ENCODE measurements at regions not wholly inside any gene's neighbourhood (a gene's known extent, or its start where the extent isn't known, plus 50 kb on each side); places are given as distances from the start of the nearest gene placed in this dataset.

GRCh38 chr21:39046236-39046916 lies 136.9 kb downstream of the PSMG1 start:
- POLR2A ChIA-PET: no interaction called here
- CTCF ChIA-PET: no interaction called here
- no peak for DNase-seq (ENCODE audit: extremely low spot score)
- TF ChIP-seq, protein P1, sequence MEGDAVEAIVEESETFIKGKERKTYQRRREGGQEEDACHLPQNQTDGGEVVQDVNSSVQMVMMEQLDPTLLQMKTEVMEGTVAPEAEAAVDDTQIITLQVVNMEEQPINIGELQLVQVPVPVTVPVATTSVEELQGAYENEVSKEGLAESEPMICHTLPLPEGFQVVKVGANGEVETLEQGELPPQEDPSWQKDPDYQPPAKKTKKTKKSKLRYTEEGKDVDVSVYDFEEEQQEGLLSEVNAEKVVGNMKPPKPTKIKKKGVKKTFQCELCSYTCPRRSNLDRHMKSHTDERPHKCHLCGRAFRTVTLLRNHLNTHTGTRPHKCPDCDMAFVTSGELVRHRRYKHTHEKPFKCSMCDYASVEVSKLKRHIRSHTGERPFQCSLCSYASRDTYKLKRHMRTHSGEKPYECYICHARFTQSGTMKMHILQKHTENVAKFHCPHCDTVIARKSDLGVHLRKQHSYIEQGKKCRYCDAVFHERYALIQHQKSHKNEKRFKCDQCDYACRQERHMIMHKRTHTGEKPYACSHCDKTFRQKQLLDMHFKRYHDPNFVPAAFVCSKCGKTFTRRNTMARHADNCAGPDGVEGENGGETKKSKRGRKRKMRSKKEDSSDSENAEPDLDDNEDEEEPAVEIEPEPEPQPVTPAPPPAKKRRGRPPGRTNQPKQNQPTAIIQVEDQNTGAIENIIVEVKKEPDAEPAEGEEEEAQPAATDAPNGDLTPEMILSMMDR (IDR thresholded peaks at IDR 0.05; ENCODE audit: control extremely low read depth, extremely low read depth, low read depth, missing control alignments): no peak

- CTCF ChIA-PET: interaction anchor here (1.2 to 1.5 kb wide), 2 partner anchors 10 to 96 kb away, joined by 3 to 4 read pairs; no protein-coding TSS in a partner anchor
- no peak for DNase-seq (ENCODE audit: extremely low spot score)
Observed at GRCh38 chr21:39041816-39042215, 141.4 kb downstream of the PSMG1 start.

DNA sequence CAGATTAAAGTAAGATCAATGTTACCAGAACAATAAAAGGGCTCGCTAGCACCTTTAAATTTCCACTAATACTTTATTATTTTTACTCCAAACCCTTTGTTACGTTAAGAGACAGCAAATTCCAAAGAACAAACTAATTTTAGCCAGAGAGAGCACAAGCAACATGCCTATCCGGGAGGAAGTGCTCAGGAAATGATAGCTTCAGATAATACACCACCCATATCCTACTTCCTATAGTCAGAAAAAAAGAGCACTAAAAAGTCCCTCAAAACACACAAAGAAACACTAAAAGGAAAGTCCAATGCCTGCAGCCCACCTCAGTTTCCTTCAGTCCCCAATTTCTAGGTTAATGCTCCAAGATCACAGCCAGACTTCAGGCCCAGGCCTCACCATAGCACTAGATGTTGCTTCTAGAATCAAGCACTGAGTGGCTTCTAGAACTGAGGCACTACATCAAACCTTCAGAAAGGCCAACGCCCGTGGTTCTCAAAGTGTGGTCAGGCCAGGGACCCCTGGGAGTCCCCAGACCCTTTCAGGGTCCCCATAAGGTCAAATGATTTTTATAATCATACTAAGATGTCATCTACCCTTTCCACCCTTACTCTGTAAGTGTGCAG lies 142.6 kb downstream of the PSMG1 start:
- no peak for DNase-seq (ENCODE audit: extremely low spot score)
- ChIA-PET CTCF (interaction anchor here (1.5 kb wide), 1 partner anchor 98 kb away, joined by 3 read pairs; no protein-coding TSS in a partner anchor), POLR2A (no interaction called here)
- TF ChIP-seq, protein P1 (IDR thresholded peaks at IDR 0.05; ENCODE audit: control extremely low read depth, extremely low read depth, low read depth, missing control alignments): no peak

More at GRCh38 chr21:39041816-39042215, 141.4 kb downstream of the PSMG1 start:
- TF ChIP-seq, protein P1 (IDR thresholded peaks at IDR 0.05; ENCODE audit: control extremely low read depth, extremely low read depth, low read depth, missing control alignments): no peak
- POLR2A ChIA-PET: no interaction called here

- no peak for DNase-seq (ENCODE audit: extremely low spot score)
- POLR2A ChIA-PET: no interaction called here
- TF ChIP-seq, protein P1 (IDR thresholded peaks at IDR 0.05; ENCODE audit: control extremely low read depth, extremely low read depth, low read depth, missing control alignments): no peak
- CTCF ChIA-PET: no interaction called here
Observed at GRCh38 chr21:39037807-39038405, 145.3 kb downstream of the PSMG1 start.

GRCh38 chr21:39036581-39036980 lies 146.7 kb downstream of the PSMG1 start:
- DNase-seq (ENCODE audit: extremely low spot score): no peak
- TF ChIP-seq, protein P1 (IDR thresholded peaks at IDR 0.05; ENCODE audit: control extremely low read depth, extremely low read depth, low read depth, missing control alignments): no peak
- ChIA-PET CTCF (interaction anchor here (1.2 kb wide), 1 partner anchor 11 kb away, joined by 3 read pairs; no protein-coding TSS in a partner anchor), POLR2A (no interaction called here)

DNA sequence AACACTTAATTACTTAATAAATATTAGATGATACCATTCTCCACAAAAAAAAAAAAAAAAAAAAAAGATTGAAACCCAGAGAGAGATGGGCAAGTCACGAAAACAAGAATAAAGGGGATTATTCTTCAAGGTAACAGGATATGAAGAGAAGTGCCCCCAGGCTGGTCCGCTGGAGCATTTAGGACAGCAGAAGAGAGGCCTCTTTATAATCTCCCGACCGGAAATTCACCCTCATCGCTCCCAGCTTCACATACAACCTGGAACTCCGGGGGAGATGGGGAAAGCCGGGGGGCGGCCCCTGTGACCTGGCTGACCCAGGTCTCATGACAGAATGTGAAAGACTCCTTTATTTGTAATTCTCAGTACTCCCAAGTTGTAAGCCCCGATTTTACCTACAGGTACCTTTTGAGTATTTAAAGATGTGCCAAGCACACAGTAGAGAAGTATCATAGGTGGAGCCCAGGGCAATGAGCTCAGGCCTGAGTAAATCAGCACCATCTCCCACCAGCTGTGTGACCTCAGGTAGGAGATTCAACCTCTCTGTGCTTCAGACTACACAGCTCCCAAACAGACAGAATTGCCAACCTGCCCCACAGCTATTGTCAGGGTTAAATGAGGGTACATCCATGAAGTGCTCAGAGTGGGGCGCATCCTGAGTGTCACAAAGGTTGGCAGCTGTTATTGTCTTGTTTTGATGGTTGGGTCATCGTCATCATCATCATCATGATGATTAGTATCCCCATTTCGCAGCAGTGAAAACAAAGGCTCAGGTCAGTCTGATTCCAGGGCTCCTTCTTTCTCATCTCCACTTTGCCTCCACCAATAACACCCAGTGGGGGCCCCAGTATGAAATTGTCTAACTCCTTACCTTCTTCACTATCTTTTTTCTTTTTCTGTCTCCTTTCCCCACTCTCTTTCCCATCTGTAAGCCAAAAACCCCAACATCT lies 148.4 kb downstream of the PSMG1 start:
- POLR2A ChIA-PET: interaction anchor here (0.5 kb wide), 1 partner anchor 172 kb away, joined by 4 read pairs; no protein-coding TSS in a partner anchor
- no peak for DNase-seq (ENCODE audit: extremely low spot score)
- CTCF ChIA-PET: no interaction called here
- TF ChIP-seq, protein P1 (IDR thresholded peaks at IDR 0.05; ENCODE audit: control extremely low read depth, extremely low read depth, low read depth, missing control alignments): no peak
